ENCODE measurements at regions not wholly inside any gene's neighbourhood (a gene's known extent, or its start where the extent isn't known, plus 50 kb on each side); places are given as distances from the start of the nearest gene placed in this dataset.

GRCh38 chr13:76472916-76473315, 413.3 kb downstream of the KCTD12 start:
- no peak for TF ChIP-seq CTCF (IDR thresholded peaks at IDR 0.05; ENCODE audit: control extremely low read depth in 1 of 3, insufficient read depth in 1 of 3, low read depth in 1 of 3, low read length in 3 of 3)
- no peak for TF ChIP-seq EZH2 (IDR thresholded peaks at IDR 0.05; ENCODE audit: low read depth, low read length, severe bottlenecking)
- no peak for TF ChIP-seq SP4 (IDR thresholded peaks at IDR 0.05; ENCODE audit: low read length)

All from H1 (cell line).